ENCODE measurements at regions not wholly inside any gene's neighbourhood (a gene's known extent, or its start where the extent isn't known, plus 50 kb on each side); places are given as distances from the start of the nearest gene placed in this dataset.
A peak's percentile ranks its signal among the peaks of the same experiment; 100 is the strongest.

- DNase-seq, result peak in 1 of 2 experiments; percentile 10
These were observed 462.9 kb downstream of the TBC1D22A start for GRCh38 chr22:47225080-47225930.

Measured in activated T-cell treated with anti-CD3 and anti-CD28 coated beads, Interleukin-2, amount 50 U/mL, for 48 hours (primary cell).